ENCODE measurements at regions not wholly inside any gene's neighbourhood (a gene's known extent, or its start where the extent isn't known, plus 50 kb on each side); places are given as distances from the start of the nearest gene placed in this dataset.

GRCh38 chr1:219824338-219824737, 104.0 kb downstream of the SLC30A10 start:
- no peaks in the 10 kb centered on the region for H3K9me2 ChIP-seq (replicated peaks; ENCODE audit: low read depth, low read length)
- H3K27me3 ChIP-seq (ENCODE audit: insufficient read depth, low read length, poor library complexity, severe bottlenecking) = no peaks in the 10 kb centered on the region

GRCh38 chr1:219820551-219820950, 107.8 kb downstream of the SLC30A10 start:
- H3K9me2 ChIP-seq (replicated peaks; ENCODE audit: low read depth, low read length) = no peaks in the 10 kb centered on the region
- H3K36me3 ChIP-seq (ENCODE audit: insufficient read depth, low read length) = no peaks in the 10 kb centered on the region
- no peak for TF ChIP-seq CTCF (conservative IDR thresholded peaks at IDR 0.05; ENCODE audit: low read length)
- H2AFZ ChIP-seq (ENCODE audit: low read length) = no peak overlapping the region
- no peaks in the 10 kb centered on the region for H3K4me1 ChIP-seq (ENCODE audit: insufficient read depth, low read length, poor library complexity, severe bottlenecking)
- H3K79me2 ChIP-seq (ENCODE audit: insufficient read depth, low read length) = no peaks in the 10 kb centered on the region
- no peaks in the 10 kb centered on the region for H4K20me1 ChIP-seq (ENCODE audit: insufficient read depth, low read length, poor library complexity, severe bottlenecking)
- H3K9me3 ChIP-seq (ENCODE audit: insufficient read depth, low read depth, low read length) = no peaks in the 10 kb centered on the region
- no peak overlapping the region for H3K4me3 ChIP-seq (ENCODE audit: low read length, poor library complexity, severe bottlenecking)
- H3K4me2 ChIP-seq (ENCODE audit: low read depth, low read length, poor library complexity, severe bottlenecking) = no peak overlapping the region
- H3K9ac ChIP-seq (ENCODE audit: low read depth, low read length, poor library complexity, severe bottlenecking) = no peak overlapping the region
- H3F3A ChIP-seq (ENCODE audit: low read depth) = no peaks in the 10 kb centered on the region
- no peaks in the 10 kb centered on the region for H3K27me3 ChIP-seq (ENCODE audit: insufficient read depth, low read length, poor library complexity, severe bottlenecking)

More at GRCh38 chr1:219824338-219824737, 104.0 kb downstream of the SLC30A10 start:
- no peak overlapping the region for H3K4me2 ChIP-seq (ENCODE audit: low read depth, low read length, poor library complexity, severe bottlenecking)
- no peaks in the 10 kb centered on the region for H3F3A ChIP-seq (ENCODE audit: low read depth)
- H3K9me3 ChIP-seq (ENCODE audit: insufficient read depth, low read depth, low read length) = no peaks in the 10 kb centered on the region
- no peaks in the 10 kb centered on the region for H3K79me2 ChIP-seq (ENCODE audit: insufficient read depth, low read length)
- H3K36me3 ChIP-seq (ENCODE audit: insufficient read depth, low read length) = no peaks in the 10 kb centered on the region
- no peak overlapping the region for H3K4me3 ChIP-seq (ENCODE audit: low read length, poor library complexity, severe bottlenecking)
- H3K4me1 ChIP-seq (ENCODE audit: insufficient read depth, low read length, poor library complexity, severe bottlenecking) = no peaks in the 10 kb centered on the region
- H3K9ac ChIP-seq (ENCODE audit: low read depth, low read length, poor library complexity, severe bottlenecking) = no peak overlapping the region
- no peak overlapping the region for H2AFZ ChIP-seq (ENCODE audit: low read length)
- no peaks in the 10 kb centered on the region for H4K20me1 ChIP-seq (ENCODE audit: insufficient read depth, low read length, poor library complexity, severe bottlenecking)
- no peak for TF ChIP-seq EZH2phosphoT487 (IDR thresholded peaks at IDR 0.05; ENCODE audit: borderline replicate concordance)
- no peak for TF ChIP-seq CTCF (conservative IDR thresholded peaks at IDR 0.05; ENCODE audit: low read length)

GRCh38 chr1:219817914-219818313, 110.4 kb downstream of the SLC30A10 start:
- H3K36me3 ChIP-seq (ENCODE audit: insufficient read depth, low read length) = no peaks in the 10 kb centered on the region
- H3F3A ChIP-seq (ENCODE audit: low read depth) = no peaks in the 10 kb centered on the region
- no peaks in the 10 kb centered on the region for H3K9me3 ChIP-seq (ENCODE audit: insufficient read depth, low read depth, low read length)
- H4K20me1 ChIP-seq (ENCODE audit: insufficient read depth, low read length, poor library complexity, severe bottlenecking) = no peaks in the 10 kb centered on the region
- no peaks in the 10 kb centered on the region for H3K27me3 ChIP-seq (ENCODE audit: insufficient read depth, low read length, poor library complexity, severe bottlenecking)
- H3K79me2 ChIP-seq (ENCODE audit: insufficient read depth, low read length) = no peaks in the 10 kb centered on the region
- H3K4me1 ChIP-seq (ENCODE audit: insufficient read depth, low read length, poor library complexity, severe bottlenecking) = peaks cover under 1% of the 10 kb centered on the region
- TF ChIP-seq CTCF (conservative IDR thresholded peaks at IDR 0.05; ENCODE audit: low read length) = no peak
- no peak for TF ChIP-seq EZH2phosphoT487 (IDR thresholded peaks at IDR 0.05; ENCODE audit: borderline replicate concordance)
- no peak overlapping the region for H3K9ac ChIP-seq (ENCODE audit: low read depth, low read length, poor library complexity, severe bottlenecking)
- no peak overlapping the region for H2AFZ ChIP-seq (ENCODE audit: low read length)
- no peaks in the 10 kb centered on the region for H3K9me2 ChIP-seq (replicated peaks; ENCODE audit: low read depth, low read length)
- H3K4me2 ChIP-seq (ENCODE audit: low read depth, low read length, poor library complexity, severe bottlenecking) = no peak overlapping the region
- H3K4me3 ChIP-seq (ENCODE audit: low read length, poor library complexity, severe bottlenecking) = no peak overlapping the region
